ENCODE measurements at regions not wholly inside any gene's neighbourhood (a gene's known extent, or its start where the extent isn't known, plus 50 kb on each side); places are given as distances from the start of the nearest gene placed in this dataset.

DNA sequence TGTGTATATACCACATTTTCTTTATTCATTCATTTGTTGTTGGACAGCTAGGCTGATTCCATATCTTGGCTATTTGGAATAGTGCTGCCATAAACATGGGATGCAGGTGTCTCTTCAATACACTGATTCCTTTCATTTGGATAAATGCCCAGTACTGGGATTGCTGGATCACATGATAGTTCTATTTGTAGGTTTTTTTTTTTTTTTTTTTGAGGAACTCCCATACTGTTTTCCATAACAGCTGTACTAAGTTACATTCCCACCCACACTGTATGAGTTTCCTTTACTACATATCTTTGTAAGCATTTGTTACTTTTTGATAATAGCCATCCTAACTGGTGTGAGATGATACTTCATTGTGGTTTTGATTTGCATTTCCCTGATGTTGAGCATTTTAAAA, 437.7 kb downstream of the DIPK2A start:
- Histone ChIP-seq H3K36me3 (no peaks in the 10 kb centered on the region), H3K4me3 (no peak overlapping the region), H3K27ac (no peak overlapping the region), H3K27me3 (ENCODE audit: low read depth) (no peaks in the 10 kb centered on the region), H3K9me3 (no peaks in the 10 kb centered on the region), H3K4me1 (no peaks in the 10 kb centered on the region)
- TF ChIP-seq, protein P1, sequence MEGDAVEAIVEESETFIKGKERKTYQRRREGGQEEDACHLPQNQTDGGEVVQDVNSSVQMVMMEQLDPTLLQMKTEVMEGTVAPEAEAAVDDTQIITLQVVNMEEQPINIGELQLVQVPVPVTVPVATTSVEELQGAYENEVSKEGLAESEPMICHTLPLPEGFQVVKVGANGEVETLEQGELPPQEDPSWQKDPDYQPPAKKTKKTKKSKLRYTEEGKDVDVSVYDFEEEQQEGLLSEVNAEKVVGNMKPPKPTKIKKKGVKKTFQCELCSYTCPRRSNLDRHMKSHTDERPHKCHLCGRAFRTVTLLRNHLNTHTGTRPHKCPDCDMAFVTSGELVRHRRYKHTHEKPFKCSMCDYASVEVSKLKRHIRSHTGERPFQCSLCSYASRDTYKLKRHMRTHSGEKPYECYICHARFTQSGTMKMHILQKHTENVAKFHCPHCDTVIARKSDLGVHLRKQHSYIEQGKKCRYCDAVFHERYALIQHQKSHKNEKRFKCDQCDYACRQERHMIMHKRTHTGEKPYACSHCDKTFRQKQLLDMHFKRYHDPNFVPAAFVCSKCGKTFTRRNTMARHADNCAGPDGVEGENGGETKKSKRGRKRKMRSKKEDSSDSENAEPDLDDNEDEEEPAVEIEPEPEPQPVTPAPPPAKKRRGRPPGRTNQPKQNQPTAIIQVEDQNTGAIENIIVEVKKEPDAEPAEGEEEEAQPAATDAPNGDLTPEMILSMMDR (IDR thresholded peaks at IDR 0.05), result no peak
- intact Hi-C loops (cut with DNase I), result no loop called here
- DNase-seq, result no peak
- ATAC-seq, result no peak

DNA sequence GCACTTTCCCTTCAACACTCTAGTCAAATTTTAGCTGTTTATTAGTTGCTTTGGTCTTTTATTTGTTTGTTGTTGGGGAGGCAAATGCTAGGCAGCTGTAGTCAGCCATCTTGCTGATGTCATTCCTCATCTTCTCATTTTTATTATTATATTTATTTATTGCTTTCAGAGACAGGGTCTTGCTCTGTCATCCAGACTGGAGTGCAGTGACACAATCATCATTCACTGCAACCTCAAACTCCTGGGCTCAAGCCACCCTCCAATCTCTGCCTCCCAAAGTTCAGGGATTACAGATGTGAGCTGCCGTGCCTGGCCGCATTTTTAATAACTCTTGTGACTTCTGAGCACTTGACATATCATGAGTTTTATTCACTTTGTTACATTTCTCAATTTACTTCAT, 441.4 kb downstream of the DIPK2A start:
- H3K27ac ChIP-seq, result no peak overlapping the region
- no peak overlapping the region for H3K4me3 ChIP-seq
- DNase-seq (no peak), ATAC-seq (no peak)
- no peaks in the 10 kb centered on the region for H3K4me1 ChIP-seq
- TF ChIP-seq, protein P1 (IDR thresholded peaks at IDR 0.05), result no peak
- intact Hi-C loops (cut with DNase I), result no loop called here
- H3K27me3 ChIP-seq (ENCODE audit: low read depth), result no peaks in the 10 kb centered on the region
- no peaks in the 10 kb centered on the region for H3K36me3 ChIP-seq
- H3K9me3 ChIP-seq, result no peaks in the 10 kb centered on the region

- Histone ChIP-seq H3K4me3 (no peak overlapping the region), H3K27me3 (ENCODE audit: low read depth) (no peaks in the 10 kb centered on the region), H3K9me3 (no peaks in the 10 kb centered on the region), H3K4me1 (no peaks in the 10 kb centered on the region), H3K27ac (no peak overlapping the region), H3K36me3 (no peaks in the 10 kb centered on the region)
- DNase-seq, result no peak
- TF ChIP-seq, protein P1 (IDR thresholded peaks at IDR 0.05), result no peak
- ATAC-seq, result no peak
- intact Hi-C loops (cut with DNase I), result no loop called here
These were observed 443.9 kb downstream of the DIPK2A start for GRCh38 chr3:144415492-144415891.

GRCh38 chr3:144424606-144425005, 453.0 kb downstream of the DIPK2A start:
- DNase-seq (no peak), ATAC-seq (no peak)
- H3K4me3 ChIP-seq, result no peak overlapping the region
- intact Hi-C loops (cut with DNase I), result no loop called here
- TF ChIP-seq, protein P1 (IDR thresholded peaks at IDR 0.05), result no peak
- no peaks in the 10 kb centered on the region for H3K4me1 ChIP-seq
- H3K9me3 ChIP-seq, result no peaks in the 10 kb centered on the region
- no peak overlapping the region for H3K27ac ChIP-seq
- H3K27me3 ChIP-seq (ENCODE audit: low read depth), result no peaks in the 10 kb centered on the region
- H3K36me3 ChIP-seq, result no peaks in the 10 kb centered on the region

GRCh38 chr3:144426366-144426765, 454.7 kb downstream of the DIPK2A start:
- no peaks in the 10 kb centered on the region for H3K9me3 ChIP-seq
- no peaks in the 10 kb centered on the region for H3K36me3 ChIP-seq
- ATAC-seq (no peak), DNase-seq (no peak)
- TF ChIP-seq, protein P1 (IDR thresholded peaks at IDR 0.05), result no peak
- no peak overlapping the region for H3K27ac ChIP-seq
- H3K27me3 ChIP-seq (ENCODE audit: low read depth), result no peaks in the 10 kb centered on the region
- H3K4me1 ChIP-seq, result no peaks in the 10 kb centered on the region
- H3K4me3 ChIP-seq, result no peak overlapping the region
- intact Hi-C loops (cut with DNase I), result no loop called here

- Histone ChIP-seq H3K27ac (no peak overlapping the region), H3K9me3 (no peaks in the 10 kb centered on the region), H3K27me3 (ENCODE audit: low read depth) (no peaks in the 10 kb centered on the region), H3K36me3 (no peaks in the 10 kb centered on the region), H3K4me1 (no peaks in the 10 kb centered on the region), H3K4me3 (no peak overlapping the region)
- TF ChIP-seq, protein P1 (IDR thresholded peaks at IDR 0.05), result no peak
- intact Hi-C loops (cut with DNase I), result no loop called here
- DNase-seq (no peak), ATAC-seq (no peak)
These were observed 455.3 kb downstream of the DIPK2A start for GRCh38 chr3:144426967-144427366.

Measured in lower lobe of right lung (tissue), 2 donors.